RPMI7951 (cell line): ENCODE measurements at regions not wholly inside any gene's neighbourhood (a gene's known extent, or its start where the extent isn't known, plus 50 kb on each side); places are given as distances from the start of the nearest gene placed in this dataset.

Source experiments
- DNase-seq: peaks from one replicate; pipeline ENCODE4 v3.0.0-alpha.2; 2012; ENCODE audit warnings: low read depth

GRCh38 chr16:6406028-6406427, 926.6 kb upstream of the RBFOX1 start:
- no peak for DNase-seq

DNA sequence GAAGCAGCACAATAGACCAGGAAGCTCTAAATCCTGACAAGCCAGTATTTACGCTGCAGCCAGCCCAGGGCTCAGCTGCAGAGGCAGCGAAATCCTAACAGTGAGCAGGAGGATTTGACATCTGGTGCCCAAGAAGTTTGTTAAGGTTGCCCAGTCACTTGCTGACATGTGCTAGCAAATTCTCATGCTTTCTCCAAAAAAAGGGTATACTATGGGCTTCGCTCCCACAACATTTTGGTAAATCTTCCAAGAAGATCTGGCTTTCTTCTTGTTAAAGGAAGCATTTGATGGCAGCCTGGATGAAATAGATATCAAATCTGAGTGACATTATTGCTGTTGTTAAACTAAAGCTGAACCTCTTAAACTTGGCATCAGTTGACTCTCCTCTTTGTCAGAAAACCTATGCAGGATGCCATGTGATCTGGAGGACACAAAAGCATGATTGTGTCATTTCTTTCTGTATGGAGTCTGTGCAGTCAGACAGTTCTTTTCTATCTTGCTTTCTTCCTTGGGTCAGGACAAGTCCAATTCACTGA, 949.7 kb upstream of the RBFOX1 start:
- no peak for DNase-seq

GRCh38 chr16:6381896-6382295, 950.7 kb upstream of the RBFOX1 start:
- DNase-seq = no peak

DNA sequence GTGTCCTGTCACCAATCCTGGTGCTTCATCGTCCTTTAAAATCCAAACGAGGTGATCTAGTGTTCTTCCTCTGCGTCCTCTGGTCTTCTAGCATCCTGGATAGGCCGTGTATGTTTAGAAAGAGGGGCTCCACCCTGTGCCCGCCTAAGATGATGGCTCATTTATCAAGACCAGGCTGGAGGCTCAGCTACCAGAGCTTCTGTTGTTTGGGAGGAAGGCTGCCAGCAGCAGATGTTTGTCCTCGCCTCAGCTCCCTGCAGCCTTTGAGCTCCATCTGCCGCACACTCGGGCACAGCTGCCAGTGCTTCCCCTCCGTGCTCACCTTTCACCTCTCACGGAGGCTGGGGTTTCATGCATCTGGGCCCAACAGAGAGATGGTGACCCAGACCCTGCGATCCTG, 954.7 kb upstream of the RBFOX1 start:
- no peak for DNase-seq

- no peak for DNase-seq
Observed at GRCh38 chr16:6375465-6376075, 957.1 kb upstream of the RBFOX1 start.

- no peak for DNase-seq
Observed at GRCh38 chr16:6374821-6375220, 957.8 kb upstream of the RBFOX1 start.

DNA sequence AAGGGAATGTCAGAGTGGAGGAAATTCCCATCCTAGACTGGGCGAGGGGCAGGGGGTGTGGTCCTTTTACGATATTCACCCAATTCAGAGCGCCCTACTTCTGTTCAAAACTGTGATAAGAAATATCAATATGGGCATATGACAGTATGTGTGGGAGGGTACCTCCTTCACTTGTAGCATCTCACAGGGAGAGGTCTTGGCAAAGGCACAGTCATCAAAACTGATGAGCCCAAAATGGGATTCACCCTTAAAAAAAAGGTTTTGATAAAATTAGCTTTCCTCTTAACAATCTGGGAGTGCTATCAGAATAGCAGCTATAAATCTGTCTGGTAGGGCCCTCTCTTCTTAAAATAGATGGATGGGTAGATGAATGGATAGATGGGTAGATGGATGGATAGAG, 967.8 kb upstream of the RBFOX1 start:
- no peak for DNase-seq

GRCh38 chr16:6363896-6364607, 968.6 kb upstream of the RBFOX1 start:
- DNase-seq = no peak

DNA sequence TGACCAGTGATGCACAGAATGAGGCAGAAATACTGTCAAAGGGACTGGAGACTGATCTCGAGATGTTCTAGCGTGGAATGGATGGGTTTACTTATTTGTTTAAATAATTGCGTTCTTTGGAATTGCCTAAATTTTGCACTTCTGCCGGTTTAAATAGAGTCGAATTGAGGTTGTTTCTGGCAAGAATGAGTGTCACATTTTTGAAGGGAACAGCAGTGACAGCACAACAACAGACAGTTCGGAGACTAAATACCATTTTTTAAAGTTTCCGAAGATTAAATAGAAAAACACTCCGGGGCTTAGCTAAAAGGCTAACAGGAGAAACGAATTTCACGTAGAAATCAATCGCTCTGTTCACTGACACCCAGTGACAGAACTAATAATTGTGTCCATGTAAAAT, 969.2 kb upstream of the RBFOX1 start:
- no peak for DNase-seq

DNA sequence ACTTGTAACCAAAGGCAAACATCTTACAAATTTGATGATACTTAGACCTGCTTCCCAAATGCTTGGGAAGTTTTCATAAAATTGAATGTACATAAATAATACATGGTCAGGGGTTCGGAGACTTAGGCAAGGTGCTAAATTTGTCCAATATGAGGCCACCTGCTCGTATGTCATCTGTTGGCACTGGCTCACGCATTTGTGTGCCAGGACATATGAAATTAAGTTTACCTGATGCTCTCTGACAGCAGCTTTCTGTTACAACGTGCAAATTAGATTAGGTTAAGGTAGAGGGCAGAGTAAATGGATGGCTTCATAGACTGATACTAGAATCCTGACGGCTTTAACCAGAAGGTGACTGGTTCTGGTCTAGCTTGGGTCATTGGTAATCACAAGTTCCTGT, 970.3 kb upstream of the RBFOX1 start:
- no peak for DNase-seq

DNA sequence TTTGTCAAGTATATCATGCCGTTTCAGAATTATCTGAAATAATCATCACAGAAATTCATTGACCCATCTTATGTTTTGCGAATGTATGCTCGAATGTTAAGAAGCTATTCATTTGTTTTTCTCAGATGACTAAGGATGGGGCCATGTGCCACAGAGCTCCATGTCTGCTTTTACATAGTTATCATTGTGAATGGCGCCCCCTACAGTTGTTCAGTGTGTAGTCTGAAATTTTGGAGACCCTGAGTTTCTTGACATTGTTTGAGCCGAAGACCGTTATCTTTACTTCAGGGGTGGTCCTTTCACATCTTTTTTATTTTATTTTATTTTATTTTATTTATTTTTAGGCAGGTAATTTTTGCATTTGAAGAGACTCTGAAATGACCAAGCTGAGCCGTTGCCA, 972.0 kb upstream of the RBFOX1 start:
- no peak for DNase-seq

DNA sequence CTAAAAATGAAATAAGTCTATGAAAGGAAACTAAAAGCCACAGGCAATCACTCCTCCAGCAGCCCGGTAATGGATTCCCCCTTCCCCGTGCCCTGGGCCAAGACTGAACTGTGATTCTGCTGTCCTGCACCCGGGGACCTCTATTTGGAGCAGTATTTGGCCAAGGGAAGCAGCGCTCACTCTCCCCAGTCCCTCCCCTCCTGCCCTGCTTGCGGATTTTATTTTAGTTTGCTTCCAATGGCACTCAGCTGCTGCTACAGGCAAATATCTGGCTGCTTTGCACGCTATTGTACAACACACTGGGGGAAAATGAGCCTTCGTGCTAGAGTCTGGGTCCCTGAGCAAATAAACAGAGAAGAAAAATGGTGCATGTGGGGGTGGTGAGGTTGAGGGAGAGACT, 975.7 kb upstream of the RBFOX1 start:
- no peak for DNase-seq

DNA sequence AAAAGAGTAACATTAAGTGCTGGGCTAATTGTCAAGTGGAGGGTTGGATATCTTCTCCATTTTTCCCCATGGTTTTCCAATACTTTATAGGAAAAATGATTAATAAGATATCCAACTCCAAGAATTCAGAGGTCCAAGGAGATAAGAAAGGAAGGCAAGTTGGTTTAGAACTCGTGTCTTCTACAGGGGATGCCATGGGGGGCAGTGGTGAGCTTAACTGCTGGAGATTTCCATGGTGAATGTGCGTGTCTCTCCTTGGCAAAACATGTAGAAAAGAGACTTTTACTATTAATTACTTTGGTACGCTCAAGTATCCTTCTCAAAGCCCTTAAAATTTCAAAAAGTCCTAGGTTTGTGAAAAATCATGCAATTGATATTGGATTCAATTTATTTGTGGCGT, 982.9 kb upstream of the RBFOX1 start:
- no peak for DNase-seq

DNA sequence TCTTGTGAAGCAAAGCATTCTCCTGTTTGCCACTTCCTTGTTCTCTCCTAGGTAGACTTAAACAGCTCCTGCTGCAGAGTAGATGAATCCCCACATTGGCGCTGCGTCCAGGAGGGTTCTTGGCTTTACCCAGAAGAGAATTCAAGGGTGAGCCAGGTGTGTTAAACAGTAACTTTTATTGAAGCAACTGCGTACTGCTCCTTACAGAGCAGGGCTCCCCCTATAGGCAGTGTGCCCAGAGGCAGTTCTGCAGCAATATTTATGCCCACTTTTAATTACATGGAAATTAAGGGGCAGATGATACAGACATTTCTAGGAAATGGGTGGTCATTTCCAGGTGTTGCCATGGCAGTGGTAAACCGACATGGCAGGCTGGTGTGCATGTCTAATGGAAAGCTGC, 987.6 kb upstream of the RBFOX1 start:
- no peak for DNase-seq

- DNase-seq = no peak
Observed at GRCh38 chr16:6343157-6343556, 989.5 kb upstream of the RBFOX1 start.

DNA sequence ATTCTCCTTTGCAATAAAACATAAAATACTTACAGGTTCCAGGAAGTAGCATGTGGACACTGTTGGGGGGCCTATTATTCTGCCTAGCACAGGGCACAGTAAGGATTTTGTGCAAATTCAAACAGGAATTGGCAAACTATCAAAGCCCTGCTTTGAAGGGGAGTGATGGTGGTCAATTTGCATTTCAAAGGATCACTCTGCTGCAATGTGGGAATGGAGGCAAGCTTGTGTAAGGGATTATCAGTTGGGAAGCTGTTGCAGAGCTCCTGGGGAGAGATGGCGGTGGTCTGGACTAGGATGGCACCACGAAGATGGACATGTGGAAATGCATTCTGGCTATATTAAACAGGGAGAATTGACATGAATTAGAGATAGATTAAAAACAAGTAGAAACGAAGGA, 990.7 kb upstream of the RBFOX1 start:
- no peak for DNase-seq

- peak; percentile 0 for DNase-seq
Observed at GRCh38 chr16:6335072-6335471, 997.6 kb upstream of the RBFOX1 start.

GRCh38 chr16:6331770-6332169, 1000.9 kb upstream of the RBFOX1 start:
- DNase-seq = no peak

DNA sequence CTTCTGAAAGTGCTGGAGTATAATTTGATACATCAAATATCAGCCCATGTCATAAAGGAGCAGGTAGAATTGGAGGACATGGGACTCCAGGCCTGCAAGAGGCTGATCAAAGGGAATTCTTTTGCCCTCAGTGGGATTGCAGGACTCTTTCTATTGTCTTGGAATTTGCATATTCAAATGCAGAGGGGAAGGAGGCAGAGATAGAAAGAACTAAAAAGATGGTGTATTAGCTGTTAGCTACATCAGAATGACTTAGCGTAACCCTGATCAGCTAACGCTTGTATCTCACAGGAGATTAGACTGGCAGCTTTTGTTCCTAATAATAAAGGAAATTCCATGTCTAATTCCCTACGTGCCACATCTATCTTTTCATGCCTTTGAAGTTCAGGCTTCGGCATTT, 1014.7 kb upstream of the RBFOX1 start:
- no peak for DNase-seq

- DNase-seq = no peak
Observed at GRCh38 chr16:6309271-6309670, 1023.4 kb upstream of the RBFOX1 start.

DNA sequence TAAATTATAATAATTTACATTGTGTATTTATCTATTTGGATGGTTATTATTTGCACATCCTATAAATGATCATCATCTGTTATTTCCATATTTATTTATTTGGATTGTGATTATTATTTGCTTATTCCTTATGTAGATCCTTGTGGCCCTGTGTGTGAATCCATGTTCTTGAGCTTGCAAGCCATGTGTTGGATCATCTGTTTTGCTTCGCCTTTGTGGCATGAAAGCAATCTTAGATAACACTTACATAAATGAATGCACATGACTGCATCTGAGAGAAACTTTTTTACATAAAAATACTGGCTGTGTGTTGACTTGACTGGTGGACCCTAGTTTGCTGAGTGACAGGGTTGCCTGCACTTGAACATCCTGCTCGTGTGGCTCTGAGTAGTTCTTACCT, 1024.5 kb upstream of the RBFOX1 start:
- DNase-seq = no peak

DNA sequence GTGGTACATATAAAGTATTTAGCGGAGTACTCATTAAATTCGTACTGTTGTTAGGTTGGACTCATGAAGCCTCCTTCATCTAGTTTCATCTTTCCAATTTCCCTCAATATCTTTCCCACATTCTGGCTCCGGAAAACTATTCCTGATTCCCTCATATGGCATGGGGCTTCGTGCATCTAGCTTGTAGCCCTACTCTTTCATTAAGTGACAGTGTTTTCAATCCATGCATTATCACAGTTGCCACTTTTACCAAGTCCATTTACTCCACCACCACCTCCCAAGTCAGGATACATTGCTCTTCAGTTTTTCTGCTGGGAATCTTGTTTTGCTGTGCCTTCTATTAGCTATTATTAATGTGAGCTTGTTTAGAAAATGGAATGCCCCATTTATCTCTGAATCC, 1032.1 kb upstream of the RBFOX1 start:
- DNase-seq = no peak

DNA sequence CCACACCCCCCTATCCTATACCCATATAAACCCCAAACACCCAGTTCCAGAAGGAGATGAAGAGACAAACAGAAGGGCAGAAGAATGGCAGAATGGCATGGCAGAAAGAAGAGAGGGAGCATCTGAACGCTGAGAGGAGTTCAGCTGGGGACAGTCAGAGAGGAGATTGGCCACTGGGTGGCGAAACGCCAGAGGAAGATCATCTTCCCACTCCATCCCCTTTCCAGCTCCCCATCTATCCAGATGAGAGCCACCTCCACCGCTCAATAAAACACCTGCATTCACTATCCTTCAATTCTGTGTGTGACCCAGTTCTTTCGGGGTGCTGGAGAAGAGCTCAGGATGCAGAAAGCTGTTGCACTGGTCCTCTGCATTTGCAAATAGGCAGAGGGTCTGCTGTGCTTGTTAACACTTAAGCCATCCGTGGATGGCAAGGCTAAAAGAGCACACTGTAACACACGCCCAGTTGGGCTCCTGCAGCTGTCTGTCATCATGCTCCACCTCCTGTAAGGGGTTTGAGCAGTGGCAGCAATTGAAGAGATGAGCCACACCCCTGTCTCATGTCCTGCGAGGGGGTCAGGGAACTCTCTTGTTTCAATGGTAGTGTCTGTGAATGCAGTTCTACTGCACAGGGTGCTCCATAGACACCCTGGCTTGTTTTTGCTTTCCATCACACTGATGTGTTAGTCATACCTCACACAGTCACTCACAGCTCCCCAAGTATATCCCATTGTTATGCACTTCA, 1034.8 kb upstream of the RBFOX1 start:
- DNase-seq = no peak
